ENCODE measurements at regions not wholly inside any gene's neighbourhood (a gene's known extent, or its start where the extent isn't known, plus 50 kb on each side); places are given as distances from the start of the nearest gene placed in this dataset.

DNA sequence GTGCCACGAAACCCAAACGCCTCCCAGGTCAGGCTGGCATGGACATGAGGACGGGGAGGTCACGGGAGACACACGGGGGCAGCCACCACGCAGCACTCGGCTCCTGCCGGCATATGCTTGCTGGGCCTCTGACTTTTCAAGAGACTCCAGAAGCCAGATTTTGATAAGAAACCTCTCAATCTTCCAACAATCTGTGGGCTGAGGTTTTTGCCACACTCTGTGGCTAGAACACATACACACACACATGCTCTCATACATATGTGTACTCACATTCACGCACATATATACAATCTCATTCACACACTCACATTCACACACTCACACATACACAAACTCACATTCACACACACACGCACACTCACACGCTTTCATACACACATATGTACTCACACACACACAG is 86.7 kb upstream of the LINGO1 start:
- DNase-seq (ENCODE audit: low read depth in 4 of 4, low spot score in 3 of 4): no peak

DNA sequence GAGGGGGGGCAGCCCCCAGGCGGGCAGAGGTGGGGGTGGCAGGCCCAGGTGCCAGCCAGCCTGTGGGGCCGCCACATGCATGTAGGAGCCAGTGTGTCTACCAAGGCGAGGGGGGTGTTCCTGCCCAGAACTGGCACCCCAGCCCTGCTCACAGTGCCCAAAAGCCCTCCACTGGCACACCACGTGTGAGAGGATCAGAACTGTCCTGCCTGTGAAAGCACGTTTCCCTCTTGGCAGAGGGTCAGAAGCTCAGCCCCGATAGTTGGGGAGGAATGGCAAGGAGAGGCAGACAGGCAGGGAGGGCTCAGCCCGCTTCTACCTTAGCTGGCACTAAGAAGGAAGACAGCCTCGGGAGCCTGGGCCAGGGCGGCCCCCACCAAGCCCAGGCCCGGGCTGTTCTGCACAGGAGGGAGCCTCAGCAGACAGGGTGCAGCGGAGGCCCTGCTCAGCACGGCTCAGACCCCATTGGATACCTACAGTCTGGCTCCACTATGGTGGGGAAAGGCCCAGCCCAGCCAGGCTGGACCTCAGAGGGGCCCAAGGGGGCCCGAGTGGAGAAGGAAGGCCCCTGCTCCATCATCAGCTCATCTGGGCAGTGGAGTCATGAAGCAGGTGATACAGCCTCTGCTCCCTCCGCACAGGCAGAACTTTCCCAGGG is 84.8 kb upstream of the LINGO1 start:
- DNase-seq (ENCODE audit: low read depth in 4 of 4, low spot score in 3 of 4): no peak

DNA sequence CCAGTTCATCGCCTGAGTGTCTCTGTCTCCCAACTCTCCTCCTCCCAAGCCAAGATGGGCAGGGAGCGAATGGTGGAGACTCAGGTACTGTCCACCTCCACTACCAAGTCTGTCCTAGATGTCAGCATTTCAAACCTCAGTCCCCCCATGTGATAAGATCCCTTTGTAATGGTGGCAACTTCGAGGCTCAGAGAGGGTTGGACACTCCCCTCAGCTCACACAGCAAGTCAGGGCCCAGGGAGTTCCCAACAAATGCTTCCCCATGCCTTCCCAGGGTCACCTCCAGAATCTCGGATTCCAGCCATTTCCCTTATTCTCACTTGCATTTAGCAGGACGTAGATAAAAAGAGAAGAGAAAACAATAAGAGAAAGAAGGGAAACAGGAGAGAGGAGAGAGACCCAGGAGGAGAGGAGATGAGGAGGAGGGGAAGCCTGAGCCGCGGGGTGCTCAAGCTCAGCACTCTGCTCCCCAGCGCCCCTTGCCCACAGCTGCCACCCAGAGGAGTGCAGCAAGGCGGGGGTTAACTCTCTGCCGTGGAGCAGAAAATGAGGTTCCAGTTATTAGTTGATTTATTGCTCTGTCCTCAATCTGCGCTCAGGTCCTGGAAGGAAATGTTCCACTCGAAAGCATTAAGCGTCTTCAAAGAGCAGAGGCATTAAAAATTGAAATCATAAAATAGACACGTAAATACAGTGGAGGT is 84.1 kb upstream of the LINGO1 start:
- no peak for DNase-seq (ENCODE audit: low read depth in 4 of 4, low spot score in 3 of 4)

DNA sequence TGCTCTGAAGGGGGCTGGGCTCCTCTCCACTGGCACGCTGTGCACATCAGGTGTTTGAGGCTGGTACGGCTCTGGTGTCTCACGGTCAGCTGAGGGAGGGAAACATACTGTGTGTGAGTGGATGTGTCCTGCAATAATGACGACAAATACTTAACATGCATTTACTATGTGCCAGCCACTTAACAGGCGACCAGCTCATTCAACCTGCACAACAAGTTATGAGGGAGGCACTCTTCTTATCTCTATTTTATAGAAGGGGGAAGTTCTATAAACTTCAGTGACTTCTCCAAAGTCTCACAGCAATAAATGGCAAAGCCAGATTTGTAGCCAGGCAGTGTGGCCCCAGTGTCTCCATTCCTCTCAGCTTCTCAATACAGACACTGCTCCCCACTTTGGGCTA is 83.1 kb upstream of the LINGO1 start:
- no peak for DNase-seq (ENCODE audit: low read depth in 4 of 4, low spot score in 3 of 4)

DNA sequence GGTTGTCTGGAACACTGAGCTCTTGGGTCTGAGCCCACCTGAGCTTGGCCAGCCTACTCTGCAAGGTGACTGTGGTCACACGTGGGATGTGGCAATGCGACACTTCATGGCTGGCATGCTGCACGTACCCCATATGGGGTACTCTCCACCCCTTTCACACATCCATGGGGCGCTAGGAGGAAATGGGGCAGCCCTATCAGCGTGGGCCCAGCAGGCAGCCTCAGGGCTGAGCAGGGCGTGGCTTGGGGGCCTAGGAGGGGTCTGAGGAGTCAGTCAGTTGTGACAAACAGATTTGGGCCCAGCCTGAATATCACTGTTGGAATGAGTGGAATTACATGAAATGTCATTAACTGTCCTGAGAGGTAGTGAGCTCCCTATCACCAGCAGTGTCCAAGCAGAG is 82.3 kb upstream of the LINGO1 start:
- no peak for DNase-seq (ENCODE audit: low read depth in 4 of 4, low spot score in 3 of 4)

DNA sequence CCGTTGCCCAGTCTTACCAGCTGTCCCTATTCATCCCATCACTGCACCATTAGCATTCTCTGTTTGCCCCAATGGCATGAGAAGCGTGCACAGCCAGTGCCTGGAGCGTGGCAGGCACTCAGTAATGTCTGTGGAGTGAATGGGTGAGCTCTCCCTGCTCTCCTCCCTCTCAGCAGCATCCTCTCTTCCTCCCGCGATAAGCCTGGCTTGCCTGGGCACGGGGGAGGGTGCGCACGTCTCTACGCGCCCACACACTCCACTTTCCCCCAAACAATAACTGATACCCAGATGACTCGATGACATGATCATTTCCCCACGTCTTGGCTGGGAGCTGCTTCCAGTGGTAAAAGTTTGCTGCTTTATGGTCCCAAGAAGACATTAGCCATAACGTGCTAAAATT is 81.8 kb upstream of the LINGO1 start:
- no peak for DNase-seq (ENCODE audit: low read depth in 4 of 4, low spot score in 3 of 4)

DNA sequence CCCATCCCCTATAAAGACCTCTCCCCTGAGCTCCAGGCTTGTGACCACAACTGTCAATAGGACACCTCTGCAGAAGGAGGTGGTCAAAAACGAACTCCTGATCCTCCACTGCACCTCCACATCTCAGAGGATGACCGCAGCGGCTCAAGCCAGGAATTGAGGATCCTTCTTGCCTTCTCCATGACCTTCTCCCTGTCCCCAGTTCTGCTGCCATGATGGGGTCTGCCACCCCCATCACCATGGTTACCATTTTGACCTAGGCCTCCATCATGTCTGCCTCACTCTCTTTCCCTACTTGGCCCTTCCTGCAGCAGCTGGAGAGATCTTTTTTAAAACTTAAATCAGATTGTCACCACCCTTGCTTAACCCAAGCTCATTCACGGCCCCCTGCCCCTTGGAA is 81.3 kb upstream of the LINGO1 start:
- DNase-seq (ENCODE audit: low read depth in 4 of 4, low spot score in 3 of 4): no peak

DNA sequence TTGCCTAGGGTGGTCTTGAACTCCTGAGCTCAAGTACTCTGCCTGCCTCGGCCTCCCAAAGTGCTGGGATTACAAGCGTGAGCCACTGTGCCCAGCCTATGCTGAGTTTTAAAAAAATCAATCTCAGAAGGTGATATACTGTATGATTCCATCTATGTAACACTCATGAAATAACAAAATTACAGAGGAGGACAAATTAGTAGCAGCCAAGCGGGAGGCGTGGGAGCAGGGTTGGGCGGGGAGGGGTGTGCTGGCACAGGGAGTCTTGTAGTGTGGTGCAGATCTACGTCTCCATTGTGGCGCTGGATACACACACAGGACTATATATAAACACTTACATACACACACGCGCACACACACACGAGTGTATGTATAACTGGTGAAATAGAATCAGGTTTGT is 80.6 kb upstream of the LINGO1 start:
- DNase-seq (ENCODE audit: low read depth in 4 of 4, low spot score in 3 of 4): no peak

DNA sequence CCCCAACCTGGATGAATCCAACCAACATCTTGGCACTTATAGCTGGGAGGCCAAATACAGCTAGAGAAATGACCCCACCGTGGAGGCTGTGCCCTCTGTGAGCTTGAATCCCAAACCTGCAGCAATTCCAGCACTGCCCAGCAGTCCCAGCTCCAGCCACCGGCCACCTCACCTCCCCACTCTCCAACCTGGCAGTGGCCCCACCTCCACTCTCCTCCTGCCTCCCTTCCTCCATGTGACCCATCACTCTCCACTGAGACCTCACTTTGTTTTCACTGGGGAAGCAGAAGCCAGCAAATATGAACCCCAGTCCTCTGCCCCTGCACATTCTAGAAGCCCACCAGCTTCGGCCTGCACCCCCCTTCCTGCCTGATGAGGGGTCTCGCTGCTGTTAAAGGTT is 79.7 kb upstream of the LINGO1 start:
- DNase-seq (ENCODE audit: low read depth in 4 of 4, low spot score in 3 of 4): no peak

DNA sequence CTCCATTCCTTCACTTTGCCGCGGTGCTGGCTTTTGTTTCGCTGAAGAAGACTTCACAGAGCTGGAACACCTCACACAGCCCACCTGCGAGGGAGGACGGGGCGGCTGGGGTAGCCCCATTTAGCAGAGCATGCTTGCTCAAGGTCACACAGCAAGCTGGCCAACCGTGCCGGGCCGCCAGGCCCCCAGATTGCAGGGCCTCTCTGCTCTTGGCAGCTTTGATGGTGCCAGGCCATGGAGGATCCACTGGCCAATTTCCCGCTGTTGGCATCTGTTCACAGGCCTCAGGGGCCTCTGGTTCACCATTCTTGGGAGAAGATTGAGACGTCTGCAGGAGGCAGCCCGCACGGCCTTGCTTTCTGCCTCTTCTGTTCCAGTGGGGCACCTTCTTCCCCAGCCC is 77.9 kb upstream of the LINGO1 start:
- DNase-seq (ENCODE audit: low read depth in 4 of 4, low spot score in 3 of 4): no peak

DNA sequence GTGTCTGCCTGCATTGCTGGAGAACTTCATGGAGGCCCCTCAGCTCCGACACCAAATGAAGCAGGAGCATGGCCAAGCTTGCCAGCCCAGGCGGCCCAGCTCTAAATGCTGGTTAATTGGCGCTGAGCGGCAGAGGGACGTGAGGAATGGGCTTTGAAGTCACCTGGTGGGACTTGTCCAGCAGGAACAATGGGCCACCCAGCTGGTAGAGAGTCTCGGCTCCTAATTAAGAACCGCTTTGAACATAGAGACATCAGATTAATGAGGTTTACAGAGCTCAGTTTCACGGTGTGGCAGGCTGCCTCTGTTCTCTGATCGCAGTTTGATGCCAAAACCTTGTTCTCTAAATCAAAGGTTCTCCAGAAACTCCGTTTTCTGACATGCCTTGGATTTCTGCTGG is 77.5 kb upstream of the LINGO1 start:
- no peak for DNase-seq (ENCODE audit: low read depth in 4 of 4, low spot score in 3 of 4)

DNA sequence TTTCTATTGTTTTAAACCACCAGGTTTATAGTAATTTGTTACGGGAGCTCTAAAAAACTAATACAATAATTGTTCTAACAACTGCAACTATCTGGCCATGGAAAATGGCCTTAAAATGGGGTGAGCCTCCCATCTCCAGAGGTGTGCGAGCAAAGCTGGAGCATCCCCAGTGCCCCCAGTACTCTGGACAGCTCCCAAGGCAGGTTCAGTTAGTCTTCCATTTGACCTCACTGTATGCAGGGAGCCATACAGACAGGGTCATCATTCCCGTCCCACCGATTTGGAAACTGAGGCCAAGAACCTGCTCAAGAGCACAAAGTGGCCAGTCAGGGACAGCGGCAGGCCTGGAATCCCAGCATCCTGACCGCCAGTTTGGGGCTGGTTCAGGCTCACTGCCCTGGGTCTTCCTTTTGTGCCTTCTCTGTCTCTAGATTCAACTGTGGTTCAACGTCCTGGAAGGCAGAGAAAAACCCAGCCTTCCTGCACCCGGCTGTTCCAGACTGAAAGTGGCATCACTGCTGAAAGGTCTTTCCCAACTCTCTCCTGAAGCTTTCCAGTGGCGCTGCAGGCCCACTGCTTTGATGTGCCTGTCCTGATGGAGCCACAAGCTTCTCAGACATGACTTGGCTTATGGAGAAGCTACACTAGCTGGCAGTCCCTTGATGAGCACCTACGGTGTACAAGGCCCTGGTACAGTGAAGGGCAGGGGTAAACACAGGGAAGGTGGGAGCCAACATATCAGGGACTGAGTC is 76.6 kb upstream of the LINGO1 start:
- DNase-seq (ENCODE audit: low read depth in 4 of 4, low spot score in 3 of 4): no peak

DNA sequence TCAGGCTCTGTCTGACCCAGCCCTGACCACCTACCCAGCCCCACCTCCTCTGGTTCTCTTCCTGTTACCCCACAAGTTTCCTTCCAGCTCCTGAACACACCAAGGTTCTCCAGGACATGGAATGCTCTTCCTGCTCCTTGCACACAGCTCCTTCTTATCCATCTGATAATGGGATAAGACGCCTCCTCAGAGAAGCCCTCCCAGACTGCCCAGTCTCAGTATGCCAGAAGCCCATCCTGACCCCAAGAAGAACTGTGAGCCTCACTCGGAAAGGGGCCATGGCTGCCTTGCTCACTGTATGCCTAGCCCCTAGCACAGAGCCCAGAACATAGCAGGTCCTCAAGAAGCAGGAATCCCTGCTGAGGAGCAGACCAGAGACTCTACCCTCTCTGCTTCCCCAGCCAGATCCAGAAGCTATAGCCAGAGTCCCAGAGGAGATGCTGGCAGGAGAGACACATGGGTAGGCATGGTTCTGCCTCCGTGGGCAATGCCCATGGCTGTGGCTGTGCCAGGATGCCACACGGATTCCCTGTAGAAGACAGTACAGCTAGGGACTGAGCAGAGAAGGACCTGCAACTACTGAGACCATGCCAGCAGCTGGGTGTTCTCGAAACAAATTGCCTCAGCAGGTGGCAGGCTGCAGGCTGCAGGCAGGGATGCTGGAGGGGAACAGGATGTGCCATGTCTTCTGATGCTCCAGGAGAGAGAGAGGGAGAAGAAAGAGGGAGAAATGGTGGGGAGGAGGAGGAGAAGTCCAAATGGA is 74.0 kb upstream of the LINGO1 start:
- DNase-seq (ENCODE audit: low read depth in 4 of 4, low spot score in 3 of 4): no peak

DNA sequence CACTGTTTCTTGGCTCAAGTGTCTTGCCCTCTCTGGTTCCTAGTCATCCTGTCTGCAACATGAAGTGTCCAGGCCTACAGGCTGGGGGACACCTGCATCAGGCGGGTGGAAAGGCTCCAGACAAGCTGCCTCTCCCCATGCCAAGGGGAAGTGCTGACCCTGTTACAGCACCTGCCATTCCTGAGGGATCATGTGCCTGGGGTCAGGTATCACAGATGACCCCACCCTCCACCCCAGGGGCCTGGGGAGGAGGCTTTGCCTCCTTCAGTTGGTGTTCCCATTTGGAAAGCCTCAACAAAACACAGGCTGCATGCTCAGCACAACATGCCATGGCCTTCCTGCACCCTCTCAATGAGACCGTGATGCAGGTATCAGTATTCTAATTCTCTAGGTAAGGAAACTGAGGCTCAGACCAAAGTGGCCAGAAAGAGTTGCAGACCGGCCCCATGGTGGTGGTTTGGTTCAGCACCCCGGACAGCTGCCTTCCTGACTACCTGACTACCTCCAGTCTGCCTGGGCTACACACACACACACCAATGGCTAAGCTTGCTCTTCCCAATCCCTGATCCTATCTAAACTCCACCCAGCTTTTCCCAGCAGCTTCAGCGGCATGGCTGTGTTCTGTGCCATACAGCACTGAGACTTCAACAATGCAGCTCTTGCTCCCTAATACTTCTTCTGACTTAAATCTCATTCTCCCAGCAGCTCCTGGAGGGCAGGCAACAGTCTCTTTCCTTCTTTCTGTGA is 69.7 kb upstream of the LINGO1 start:
- peak; percentile 12 to 53 (median 26) for DNase-seq (ENCODE audit: low read depth in 4 of 4, low spot score in 3 of 4)

DNA sequence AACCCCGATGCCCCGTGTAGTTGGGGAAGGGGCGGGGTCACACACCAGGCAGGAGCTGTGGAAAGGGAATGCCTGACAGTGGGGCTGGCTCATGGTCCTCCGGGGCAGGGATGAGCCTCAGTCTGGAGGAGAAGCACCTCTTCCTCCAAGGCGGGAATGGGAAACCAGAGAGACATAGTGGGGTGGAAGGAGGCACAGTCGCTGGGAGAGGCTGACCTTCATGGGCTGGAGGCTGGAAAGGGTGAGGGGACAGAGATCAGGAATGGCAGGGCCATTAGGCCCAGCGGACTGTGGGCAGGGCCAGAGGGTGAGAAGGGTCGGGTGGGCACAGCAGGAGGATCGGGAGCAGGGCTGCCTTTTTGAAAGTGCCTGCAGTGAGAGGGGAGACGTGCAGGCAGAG is 65.8 kb upstream of the LINGO1 start:
- DNase-seq (ENCODE audit: low read depth in 4 of 4, low spot score in 3 of 4): no peak

DNA sequence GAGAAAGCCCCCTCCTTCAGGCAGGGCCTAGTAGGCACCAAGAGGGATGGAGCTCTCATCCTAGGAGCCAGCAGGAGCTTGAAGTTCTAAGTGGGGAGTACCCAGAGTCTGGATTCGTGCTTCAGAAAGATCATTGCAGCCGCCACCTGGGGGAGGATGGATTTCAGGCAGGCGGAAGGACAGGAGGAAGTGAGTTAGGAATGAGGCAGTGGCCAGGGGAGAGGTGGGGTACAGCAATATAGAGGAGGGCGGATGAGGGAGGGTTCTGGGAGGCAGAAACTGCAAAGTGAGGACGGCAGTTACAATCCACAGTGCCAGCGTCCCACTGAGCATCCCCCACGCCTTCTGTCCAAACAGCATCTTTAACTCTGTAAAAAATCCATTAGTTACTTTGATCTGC is 65.2 kb upstream of the LINGO1 start:
- no peak for DNase-seq (ENCODE audit: low read depth in 4 of 4, low spot score in 3 of 4)

DNA sequence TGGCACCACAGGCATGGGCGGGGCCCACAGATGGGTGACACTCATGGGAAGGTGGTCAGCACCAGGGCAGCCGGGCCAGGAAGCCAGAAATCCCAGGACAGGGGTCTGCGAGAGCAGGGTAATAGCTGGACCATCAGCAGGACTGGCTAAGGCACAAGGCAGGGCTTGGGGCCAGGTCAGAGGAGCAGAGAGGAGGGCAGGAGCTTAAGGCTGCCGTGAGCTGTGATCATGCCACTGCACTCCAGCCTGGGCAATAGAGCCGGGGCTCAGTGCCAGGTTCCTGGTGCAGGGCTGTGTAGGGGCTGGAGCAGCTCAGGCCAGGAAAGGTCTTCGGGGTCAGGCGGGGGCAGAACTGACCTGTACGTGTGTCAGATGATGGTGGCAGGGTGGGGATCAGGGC is 64.2 kb upstream of the LINGO1 start:
- DNase-seq (ENCODE audit: low read depth in 4 of 4, low spot score in 3 of 4): no peak

DNA sequence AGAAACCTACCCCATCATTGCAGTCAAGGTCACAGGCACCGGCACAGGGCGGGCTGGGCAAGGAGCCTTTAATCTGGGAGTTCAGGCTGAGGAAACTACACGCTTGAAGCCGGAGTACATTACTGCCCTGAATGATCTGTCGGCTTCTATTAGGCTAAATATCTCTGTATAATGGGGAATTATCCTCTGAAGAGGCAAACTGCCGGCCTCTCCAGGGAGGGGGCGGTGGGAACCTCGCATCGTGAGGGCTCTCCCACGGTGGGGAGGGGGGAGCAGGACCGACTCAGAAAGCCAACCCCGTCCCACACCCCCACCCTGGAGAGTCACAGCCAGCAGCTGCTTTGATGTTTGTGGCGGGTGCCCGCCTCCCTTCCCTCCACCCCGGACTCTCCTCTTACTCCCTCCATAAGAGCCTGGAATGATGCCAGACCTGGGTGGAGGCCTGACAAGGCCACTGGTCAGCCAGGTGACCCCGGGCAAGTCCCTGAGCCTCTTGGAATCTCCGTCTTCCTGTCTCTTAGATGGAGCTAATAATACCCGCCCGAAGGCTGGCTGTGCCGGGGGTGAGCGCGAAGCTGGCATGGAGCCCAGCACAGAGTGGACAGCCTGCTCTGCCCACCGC is 63.4 kb upstream of the LINGO1 start:
- no peak for DNase-seq (ENCODE audit: low read depth in 4 of 4, low spot score in 3 of 4)

DNA sequence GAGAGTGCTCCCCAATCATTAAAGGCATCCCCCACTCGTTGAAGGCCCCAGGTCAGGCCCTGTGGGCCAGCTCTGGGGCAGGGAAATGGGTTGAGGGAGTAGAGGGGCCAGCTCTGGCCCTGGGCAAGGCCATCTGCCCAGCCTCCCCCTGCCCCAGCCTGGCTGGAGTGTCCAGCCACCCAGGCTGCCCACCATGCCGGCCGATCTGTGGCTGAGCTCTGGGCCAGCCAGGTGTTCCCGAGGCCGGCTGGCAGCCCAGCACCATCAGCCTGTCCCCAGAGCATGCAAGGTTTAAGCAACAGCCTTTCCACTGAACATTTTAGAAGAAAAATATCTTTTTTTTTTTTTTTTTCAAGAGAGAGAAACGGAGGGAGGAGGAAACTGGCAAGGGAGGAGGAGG is 62.8 kb upstream of the LINGO1 start:
- no peak for DNase-seq (ENCODE audit: low read depth in 4 of 4, low spot score in 3 of 4)

DNA sequence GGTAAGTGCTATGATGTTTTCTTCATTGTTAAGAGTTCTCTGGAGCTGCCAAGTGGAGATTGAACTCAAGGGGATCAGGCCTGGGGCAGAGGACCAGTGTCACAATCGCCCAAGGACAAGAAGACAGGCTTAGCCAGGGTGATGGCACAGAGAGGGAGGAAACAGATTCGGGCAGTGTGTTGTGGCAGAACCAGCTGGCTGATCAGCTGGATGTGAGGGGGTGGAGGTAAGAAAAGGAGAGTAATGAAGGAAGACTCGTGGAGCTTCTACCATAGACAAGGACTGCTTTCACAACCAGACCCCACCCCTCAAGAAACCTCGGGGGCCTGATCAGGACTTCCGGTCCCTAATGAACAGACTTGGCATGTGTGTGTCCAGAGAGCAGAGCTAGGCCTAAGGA is 60.9 kb upstream of the LINGO1 start:
- no peak for DNase-seq (ENCODE audit: low read depth in 4 of 4, low spot score in 3 of 4)

All from right renal pelvis (tissue), 4 donors.